ENCODE measurements at regions not wholly inside any gene's neighbourhood (a gene's known extent, or its start where the extent isn't known, plus 50 kb on each side); places are given as distances from the start of the nearest gene placed in this dataset.

DNA sequence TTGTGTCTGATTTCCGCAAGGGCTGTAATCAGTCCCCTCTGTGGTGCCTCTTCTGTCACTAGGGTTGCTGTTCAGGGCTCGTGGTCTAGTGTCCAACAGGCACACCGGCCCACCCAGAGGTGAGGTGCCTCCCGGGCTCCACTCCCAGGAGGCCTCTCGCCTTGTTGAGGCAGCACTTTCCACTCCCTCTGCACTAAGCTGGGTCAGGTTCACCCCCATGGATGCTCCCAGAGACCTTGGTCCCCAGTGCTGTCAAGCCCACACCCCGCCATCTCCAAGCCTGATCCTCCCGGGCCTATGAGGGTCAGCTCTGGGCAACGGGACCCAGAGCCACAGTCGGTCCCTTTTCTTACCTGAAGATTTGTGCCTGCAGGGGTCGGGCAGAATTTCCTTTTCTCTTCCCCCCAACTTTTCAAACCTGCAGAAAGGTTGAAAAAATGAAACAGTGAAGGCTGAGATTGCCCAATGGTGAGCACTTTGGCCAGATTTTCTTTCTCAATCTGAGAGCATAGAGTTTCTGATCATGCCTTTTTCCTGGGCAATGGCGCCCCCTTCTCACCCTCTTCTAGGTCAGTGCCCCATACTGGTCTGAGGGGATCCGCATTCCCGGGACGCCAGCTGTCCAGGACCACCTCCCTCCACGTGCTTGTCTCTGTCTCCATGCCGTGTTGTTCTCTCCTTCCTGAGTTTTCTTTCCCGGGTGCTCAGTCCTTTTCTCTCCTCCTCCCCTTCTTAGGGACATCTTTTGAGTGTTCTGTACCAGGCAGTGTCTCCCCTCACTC, 148.0 kb downstream of the ASB1 start:
- TF ChIP-seq CTCF (IDR thresholded peaks at IDR 0.05) (no peak), ZFX (IDR thresholded peaks at IDR 0.05; ENCODE audit: borderline replicate concordance) (no peak)
